ENCODE measurements at regions not wholly inside any gene's neighbourhood (a gene's known extent, or its start where the extent isn't known, plus 50 kb on each side); places are given as distances from the start of the nearest gene placed in this dataset.
"Not testable (repeated sequence)": the region's sequence is repeated elsewhere in the genome, so short reads cannot be mapped to it uniquely, and the experiment has no call there.

GRCh38 chr3:26078539-26078938 lies 288.6 kb downstream of the OXSM start:
- no peak for DNase-seq

GRCh38 chr3:26081166-26081565 lies 291.3 kb downstream of the OXSM start:
- no peak for DNase-seq

GRCh38 chr3:26081806-26082205 lies 291.9 kb downstream of the OXSM start:
- DNase-seq, result no peak

GRCh38 chr3:26082911-26083310 lies 293.0 kb downstream of the OXSM start:
- no peak for DNase-seq

- DNase-seq, result no peak
These were observed 294.7 kb downstream of the OXSM start for GRCh38 chr3:26084629-26085028.

GRCh38 chr3:26087751-26088150 lies 297.9 kb downstream of the OXSM start:
- DNase-seq, result no peak

- no peak for DNase-seq
These were observed 299.4 kb downstream of the OXSM start for GRCh38 chr3:26089249-26089648.

- DNase-seq, result no peak
These were observed 300.7 kb downstream of the OXSM start for GRCh38 chr3:26090589-26090988.

GRCh38 chr3:26091096-26091495 lies 301.2 kb downstream of the OXSM start:
- DNase-seq, result no peak

- no peak for DNase-seq
These were observed 301.7 kb downstream of the OXSM start for GRCh38 chr3:26091626-26092025.

- not testable (repeated sequence) for DNase-seq
These were observed 307.2 kb downstream of the OXSM start for GRCh38 chr3:26097111-26097510.

GRCh38 chr3:26099692-26100091 lies 309.8 kb downstream of the OXSM start:
- no peak for DNase-seq

GRCh38 chr3:26100176-26100575 lies 310.3 kb downstream of the OXSM start:
- no peak for DNase-seq

GRCh38 chr3:26102376-26102775 lies 312.5 kb downstream of the OXSM start:
- no peak for DNase-seq

GRCh38 chr3:26104851-26105251 lies 315.0 kb downstream of the OXSM start:
- DNase-seq, result no peak

- no peak for DNase-seq
These were observed 315.4 kb downstream of the OXSM start for GRCh38 chr3:26105261-26105660.

- no peak for DNase-seq
These were observed 316.3 kb downstream of the OXSM start for GRCh38 chr3:26106228-26106627.

GRCh38 chr3:26108846-26109489 lies 319.1 kb downstream of the OXSM start:
- DNase-seq, result no peak

GRCh38 chr3:26114851-26115250 lies 325.0 kb downstream of the OXSM start:
- no peak for DNase-seq

GRCh38 chr3:26118165-26118564 lies 328.3 kb downstream of the OXSM start:
- DNase-seq, result no peak

- no peak for DNase-seq
These were observed 343.1 kb downstream of the OXSM start for GRCh38 chr3:26132942-26133341.

- no peak for DNase-seq
These were observed 351.4 kb downstream of the OXSM start for GRCh38 chr3:26141296-26141695.

- DNase-seq, result no peak
These were observed 355.9 kb downstream of the OXSM start for GRCh38 chr3:26145769-26146168.

GRCh38 chr3:26157428-26157827 lies 367.5 kb downstream of the OXSM start:
- not testable (repeated sequence) for DNase-seq

GRCh38 chr3:26171006-26171405 lies 381.1 kb downstream of the OXSM start:
- no peak for DNase-seq

GRCh38 chr3:26191556-26191955 lies 401.7 kb downstream of the OXSM start:
- no peak for DNase-seq
